ENCODE measurements at regions not wholly inside any gene's neighbourhood (a gene's known extent, or its start where the extent isn't known, plus 50 kb on each side); places are given as distances from the start of the nearest gene placed in this dataset.

DNA sequence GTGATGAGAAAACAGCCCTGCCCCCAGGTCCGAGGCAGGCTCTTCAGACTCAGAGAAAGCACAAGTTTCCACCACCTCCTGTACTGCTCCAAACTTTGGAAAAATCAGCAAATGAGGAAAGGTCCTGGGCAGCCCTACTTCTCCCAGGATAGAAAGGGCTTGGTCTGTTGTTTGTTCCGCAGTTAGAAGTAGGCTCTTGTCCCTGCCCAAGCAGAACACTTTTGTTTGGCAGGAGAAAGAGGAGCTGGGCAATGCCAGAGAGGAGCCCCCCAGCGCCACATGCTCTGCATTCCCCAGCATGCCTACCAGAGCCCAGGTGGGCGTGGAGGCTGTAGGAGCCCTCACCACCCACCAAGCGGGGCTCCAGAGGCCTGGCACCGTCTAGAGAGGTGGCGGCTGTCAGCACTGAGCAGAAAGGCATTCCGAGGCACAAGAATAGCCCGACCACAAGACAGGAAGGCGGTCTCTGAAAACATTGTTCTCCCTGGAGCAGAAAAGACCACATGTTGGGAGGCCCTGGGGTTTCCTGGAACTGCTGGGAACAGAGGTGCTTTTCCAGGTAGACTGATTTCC lies 90.3 kb upstream of the CD82 start:
- TF ChIP-seq, protein P1, sequence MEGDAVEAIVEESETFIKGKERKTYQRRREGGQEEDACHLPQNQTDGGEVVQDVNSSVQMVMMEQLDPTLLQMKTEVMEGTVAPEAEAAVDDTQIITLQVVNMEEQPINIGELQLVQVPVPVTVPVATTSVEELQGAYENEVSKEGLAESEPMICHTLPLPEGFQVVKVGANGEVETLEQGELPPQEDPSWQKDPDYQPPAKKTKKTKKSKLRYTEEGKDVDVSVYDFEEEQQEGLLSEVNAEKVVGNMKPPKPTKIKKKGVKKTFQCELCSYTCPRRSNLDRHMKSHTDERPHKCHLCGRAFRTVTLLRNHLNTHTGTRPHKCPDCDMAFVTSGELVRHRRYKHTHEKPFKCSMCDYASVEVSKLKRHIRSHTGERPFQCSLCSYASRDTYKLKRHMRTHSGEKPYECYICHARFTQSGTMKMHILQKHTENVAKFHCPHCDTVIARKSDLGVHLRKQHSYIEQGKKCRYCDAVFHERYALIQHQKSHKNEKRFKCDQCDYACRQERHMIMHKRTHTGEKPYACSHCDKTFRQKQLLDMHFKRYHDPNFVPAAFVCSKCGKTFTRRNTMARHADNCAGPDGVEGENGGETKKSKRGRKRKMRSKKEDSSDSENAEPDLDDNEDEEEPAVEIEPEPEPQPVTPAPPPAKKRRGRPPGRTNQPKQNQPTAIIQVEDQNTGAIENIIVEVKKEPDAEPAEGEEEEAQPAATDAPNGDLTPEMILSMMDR (IDR thresholded peaks at IDR 0.05) = no peak
- TF ChIP-seq POLR2A (IDR thresholded peaks at IDR 0.05) = no peak

Data from tibial nerve (tissue), 3 donors.